ENCODE measurements at regions not wholly inside any gene's neighbourhood (a gene's known extent, or its start where the extent isn't known, plus 50 kb on each side); places are given as distances from the start of the nearest gene placed in this dataset.

DNA sequence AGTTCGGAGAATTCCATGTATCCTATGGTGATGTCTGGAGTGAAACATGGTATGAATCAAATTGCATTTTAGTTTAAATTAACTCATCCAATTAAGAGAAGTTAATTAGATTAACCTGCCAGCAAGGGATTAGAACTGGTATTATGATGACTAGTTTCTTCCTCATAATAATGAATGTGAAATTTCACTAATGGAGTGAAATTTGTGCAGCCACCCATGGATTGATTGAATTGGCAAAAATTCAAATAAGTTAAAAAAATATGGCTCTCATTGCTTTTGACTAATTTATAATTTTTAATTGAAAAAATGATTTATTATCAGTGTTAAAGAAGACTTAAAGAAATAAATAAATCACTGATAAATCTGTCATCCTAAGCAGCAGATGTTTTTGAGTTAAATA lies 232.0 kb downstream of the KCNRG start:
- TF ChIP-seq, protein P1, sequence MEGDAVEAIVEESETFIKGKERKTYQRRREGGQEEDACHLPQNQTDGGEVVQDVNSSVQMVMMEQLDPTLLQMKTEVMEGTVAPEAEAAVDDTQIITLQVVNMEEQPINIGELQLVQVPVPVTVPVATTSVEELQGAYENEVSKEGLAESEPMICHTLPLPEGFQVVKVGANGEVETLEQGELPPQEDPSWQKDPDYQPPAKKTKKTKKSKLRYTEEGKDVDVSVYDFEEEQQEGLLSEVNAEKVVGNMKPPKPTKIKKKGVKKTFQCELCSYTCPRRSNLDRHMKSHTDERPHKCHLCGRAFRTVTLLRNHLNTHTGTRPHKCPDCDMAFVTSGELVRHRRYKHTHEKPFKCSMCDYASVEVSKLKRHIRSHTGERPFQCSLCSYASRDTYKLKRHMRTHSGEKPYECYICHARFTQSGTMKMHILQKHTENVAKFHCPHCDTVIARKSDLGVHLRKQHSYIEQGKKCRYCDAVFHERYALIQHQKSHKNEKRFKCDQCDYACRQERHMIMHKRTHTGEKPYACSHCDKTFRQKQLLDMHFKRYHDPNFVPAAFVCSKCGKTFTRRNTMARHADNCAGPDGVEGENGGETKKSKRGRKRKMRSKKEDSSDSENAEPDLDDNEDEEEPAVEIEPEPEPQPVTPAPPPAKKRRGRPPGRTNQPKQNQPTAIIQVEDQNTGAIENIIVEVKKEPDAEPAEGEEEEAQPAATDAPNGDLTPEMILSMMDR (IDR thresholded peaks at IDR 0.05): no peak
- TF ChIP-seq POLR2A (IDR thresholded peaks at IDR 0.05): no peak

Measured in ovary (tissue), 3 donors.